Astrocyte of the cerebellum (primary cell): ENCODE measurements at regions not wholly inside any gene's neighbourhood (a gene's known extent, or its start where the extent isn't known, plus 50 kb on each side); places are given as distances from the start of the nearest gene placed in this dataset.

Experiments used
- DNase-seq: peaks from one replicate; pipeline ENCODE4 v3.0.0-alpha.2; 2011; ENCODE audit warnings: low read depth
- H3K4me3 ChIP-seq: 2 replicates; pipeline ENCODE4 v1.5.1; 2011; ENCODE audit warnings: mild to moderate bottlenecking, low read depth, low read length, moderate library complexity
- in situ Hi-C: cut with HindIII; loops from 2 replicates; pipeline ENCODE4 v1.10.0; 2017; ENCODE audit warnings: low sequenced_read_pairs
- TF ChIP-seq, protein P1 (sequence below): IDR thresholded peaks from 2 replicates; pipeline ENCODE4 v1.5.1; 2012; ENCODE audit warnings: low read length, low read depth, moderate library complexity, mild to moderate bottlenecking; ENCODE audit errors: missing control alignments

DNA sequence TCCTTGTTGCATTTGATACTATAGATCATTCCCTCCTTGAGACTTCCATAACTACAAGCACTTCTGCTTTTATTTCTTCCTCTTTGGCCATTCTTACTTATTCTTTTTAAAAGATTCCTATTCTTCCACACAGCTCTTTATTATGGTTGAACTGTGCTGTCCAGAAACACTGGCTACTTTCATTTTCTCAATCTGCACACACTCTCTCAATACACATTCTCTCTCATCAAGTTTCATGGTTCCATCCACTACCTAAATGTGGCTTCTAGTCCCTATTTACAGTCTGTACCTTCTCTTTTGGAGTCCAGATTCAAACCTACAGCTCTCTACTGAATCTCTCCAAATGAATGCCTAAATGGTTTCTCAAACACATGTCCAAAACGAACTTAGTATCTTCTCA is 214.3 kb upstream of the RSPO3 start:
- no peak overlapping the region for H3K4me3 ChIP-seq
- no peak for DNase-seq
- TF ChIP-seq, protein P1, sequence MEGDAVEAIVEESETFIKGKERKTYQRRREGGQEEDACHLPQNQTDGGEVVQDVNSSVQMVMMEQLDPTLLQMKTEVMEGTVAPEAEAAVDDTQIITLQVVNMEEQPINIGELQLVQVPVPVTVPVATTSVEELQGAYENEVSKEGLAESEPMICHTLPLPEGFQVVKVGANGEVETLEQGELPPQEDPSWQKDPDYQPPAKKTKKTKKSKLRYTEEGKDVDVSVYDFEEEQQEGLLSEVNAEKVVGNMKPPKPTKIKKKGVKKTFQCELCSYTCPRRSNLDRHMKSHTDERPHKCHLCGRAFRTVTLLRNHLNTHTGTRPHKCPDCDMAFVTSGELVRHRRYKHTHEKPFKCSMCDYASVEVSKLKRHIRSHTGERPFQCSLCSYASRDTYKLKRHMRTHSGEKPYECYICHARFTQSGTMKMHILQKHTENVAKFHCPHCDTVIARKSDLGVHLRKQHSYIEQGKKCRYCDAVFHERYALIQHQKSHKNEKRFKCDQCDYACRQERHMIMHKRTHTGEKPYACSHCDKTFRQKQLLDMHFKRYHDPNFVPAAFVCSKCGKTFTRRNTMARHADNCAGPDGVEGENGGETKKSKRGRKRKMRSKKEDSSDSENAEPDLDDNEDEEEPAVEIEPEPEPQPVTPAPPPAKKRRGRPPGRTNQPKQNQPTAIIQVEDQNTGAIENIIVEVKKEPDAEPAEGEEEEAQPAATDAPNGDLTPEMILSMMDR, result no peak
- in situ Hi-C loops, result no loop called here

DNA sequence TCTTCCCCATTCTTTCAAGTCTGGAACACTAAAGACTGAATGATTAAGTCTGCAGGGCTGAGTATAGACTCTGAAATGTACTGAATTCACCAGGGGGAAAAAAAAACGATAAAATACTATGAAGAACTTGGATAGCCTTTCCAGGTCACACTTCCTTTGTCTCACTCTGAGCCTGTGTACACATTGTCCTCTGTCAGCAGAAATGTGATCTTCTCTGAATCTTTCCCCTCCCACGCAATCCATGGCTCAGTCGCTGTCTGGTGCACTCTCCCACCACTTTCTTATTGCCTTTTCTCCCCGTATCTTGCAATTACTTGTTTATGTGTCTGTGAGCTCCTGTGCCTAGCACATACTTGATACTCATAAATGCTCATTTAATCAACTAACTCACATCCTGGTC is 212.6 kb upstream of the RSPO3 start:
- no peak overlapping the region for H3K4me3 ChIP-seq
- TF ChIP-seq, protein P1, result no peak
- in situ Hi-C loops, result no loop called here
- no peak for DNase-seq

- DNase-seq, result no peak
- in situ Hi-C loops, result no loop called here
- H3K4me3 ChIP-seq, result no peak overlapping the region
- TF ChIP-seq, protein P1, result no peak
Observed at GRCh38 chr6:126907312-126907711, 211.2 kb upstream of the RSPO3 start.

DNA sequence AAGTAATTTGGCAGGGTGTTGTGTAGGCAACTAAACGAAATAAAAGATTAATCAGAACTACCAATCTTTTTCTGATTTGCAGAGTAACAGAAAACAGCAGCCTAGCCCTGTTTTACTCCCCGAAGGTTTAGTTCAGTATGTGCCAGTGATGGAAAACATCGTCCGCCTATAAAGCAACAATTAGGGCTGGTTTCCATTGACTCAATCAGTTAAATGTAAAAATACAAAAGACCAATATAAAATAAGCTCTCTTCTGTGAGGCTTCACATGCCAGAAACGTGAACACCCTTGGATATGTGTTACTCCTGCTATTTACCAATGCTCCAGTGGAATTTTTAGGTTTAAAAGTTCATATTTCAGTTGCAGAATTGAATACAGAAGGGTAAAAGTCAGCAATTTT is 210.5 kb upstream of the RSPO3 start:
- in situ Hi-C loops, result no loop called here
- TF ChIP-seq, protein P1, result no peak
- DNase-seq, result no peak
- H3K4me3 ChIP-seq, result no peak overlapping the region

DNA sequence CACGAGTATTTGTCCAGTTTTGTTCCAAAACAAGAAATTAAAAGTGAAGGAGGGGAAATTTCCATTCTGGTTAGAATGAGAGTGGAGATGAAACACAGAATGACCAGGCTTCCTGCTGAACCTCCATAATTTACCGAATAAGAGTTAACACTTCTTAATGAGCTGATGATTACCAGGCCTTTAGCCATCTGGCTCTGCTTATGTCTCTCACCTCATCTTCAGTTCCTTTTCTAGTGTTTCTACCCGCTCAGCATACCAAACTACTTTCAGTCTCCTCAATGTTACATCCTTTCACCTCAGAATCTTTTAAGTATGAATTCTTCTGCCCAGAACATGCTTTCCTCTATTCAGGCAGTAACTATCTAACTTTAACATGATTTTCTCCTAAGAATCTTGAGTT is 209.0 kb upstream of the RSPO3 start:
- TF ChIP-seq, protein P1, result no peak
- H3K4me3 ChIP-seq, result no peak overlapping the region
- DNase-seq, result no peak
- in situ Hi-C loops, result no loop called here

GRCh38 chr6:126913651-126914050 is 204.8 kb upstream of the RSPO3 start:
- TF ChIP-seq, protein P1, result no peak
- in situ Hi-C loops, result no loop called here
- H3K4me3 ChIP-seq, result no peak overlapping the region
- DNase-seq, result no peak

- TF ChIP-seq, protein P1, result no peak
- H3K4me3 ChIP-seq, result no peak overlapping the region
- no peak for DNase-seq
- in situ Hi-C loops, result no loop called here
Observed at GRCh38 chr6:126914172-126914571, 204.3 kb upstream of the RSPO3 start.
